Aorta (tissue), 5 donors: ENCODE measurements at regions not wholly inside any gene's neighbourhood (a gene's known extent, or its start where the extent isn't known, plus 50 kb on each side); places are given as distances from the start of the nearest gene placed in this dataset.
"Not testable (repeated sequence)": the region's sequence is repeated elsewhere in the genome, so short reads cannot be mapped to it uniquely, and the experiment has no call there.

Source experiments
- ATAC-seq: fragments of 200-7000 bp; cut with Tn5 transposase; one replicate; pipeline ENCODE4 v1.9.1; 2022; ENCODE audit warnings: moderate library complexity; ENCODE audit not compliant: low FRiP score
- DNase-seq, 2 donors: peaks; one replicate each; pipeline ENCODE4 v3.0.0-alpha.2; 2020
- H3K27ac ChIP-seq, 2 donors: one replicate each; pipeline ENCODE4 v1.5.1; 2013; ENCODE audit warnings: low read length in 2 of 2, mild to moderate bottlenecking in 2 of 2, moderate library complexity in 2 of 2, control low read depth in 1 of 2, inconsistent platforms in 1 of 2, low read depth in 1 of 2
- H3K27me3 ChIP-seq, 2 donors: one replicate each; pipeline ENCODE4 v1.6.1; 2013; ENCODE audit warnings: control low read depth in 1 of 2, low read length in 1 of 2, mild to moderate bottlenecking in 1 of 2, moderate library complexity in 1 of 2; ENCODE audit not compliant: insufficient read depth in 2 of 2, control insufficient read depth in 1 of 2
- H3K36me3 ChIP-seq, 2 donors: one replicate each; pipeline ENCODE4 v1.6.1; 2013; ENCODE audit warnings: control low read depth in 1 of 2, low read length in 1 of 2, mild to moderate bottlenecking in 1 of 2; ENCODE audit not compliant: insufficient read depth in 2 of 2, control insufficient read depth in 1 of 2
- H3K4me1 ChIP-seq, 2 donors: one replicate each; pipeline ENCODE4 v1.6.1; 2013; ENCODE audit warnings: low read length in 2 of 2, control low read depth in 1 of 2, mild to moderate bottlenecking in 1 of 2, moderate library complexity in 1 of 2; ENCODE audit not compliant: insufficient read depth in 2 of 2, control insufficient read depth in 1 of 2
- H3K4me3 ChIP-seq, 2 donors: one replicate each; pipeline ENCODE4 v1.5.1; 2013; ENCODE audit warnings: low read length in 2 of 2, control low read depth in 1 of 2, mild to moderate bottlenecking in 1 of 2
- H3K9me3 ChIP-seq: one replicate; pipeline ENCODE4 v1.6.1; 2013; ENCODE audit warnings: mild to moderate bottlenecking, low read length; ENCODE audit not compliant: control insufficient read depth
- WGBS, 2 donors: extraction: QIAGEN DNeasy Blood & Tissue Kit; methylation state at CpG; one replicate each; pipeline ENCODE4 v1.1.7; 2013; 5-methylcytosine and 5-hydroxymethylcytosine counted together
- intact Hi-C, 2 donors: fragments of 100-400 bp; cut with DNase I; formaldehyde crosslinking; loops; one replicate each; pipeline versions ENCODE4 v1.14.2 to v1.15.0; 2022
- donor health status: healthy with polysubstance abuse.
- donor health status: Bipolar disorder and iron deficiency.
- donor health status: DM: no; HTN: no; CAD: no.
- donor health status: DM: no; HTN: no; CAD: no.
- donor health status: DM: yes; HTN: yes; CAD: no.

DNA sequence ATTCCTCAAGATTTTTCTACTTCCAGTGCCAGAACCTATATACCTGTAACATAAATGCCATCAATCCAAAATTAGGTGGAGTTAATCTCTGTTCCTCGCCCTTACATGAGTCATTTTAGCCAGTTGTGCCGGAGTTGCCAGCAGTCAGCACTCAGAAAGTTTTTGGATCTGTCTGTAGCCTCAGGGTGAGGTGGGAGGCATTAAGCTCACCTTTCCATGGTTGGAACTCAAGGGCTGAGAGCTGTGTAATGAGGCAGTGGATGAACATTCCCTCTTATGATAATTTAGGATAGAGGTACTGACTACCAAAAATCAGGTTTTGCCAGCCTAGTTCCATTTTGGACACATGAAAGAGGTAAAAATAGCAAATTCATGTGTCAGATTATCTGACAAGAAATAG lies 1553.1 kb upstream of the ADGRL3 start:
- H3K27me3 ChIP-seq, result no peaks in the 10 kb centered on the region
- no peaks in the 10 kb centered on the region for H3K9me3 ChIP-seq
- no peak overlapping the region for H3K27ac ChIP-seq
- H3K4me1 ChIP-seq, result no peaks in the 10 kb centered on the region
- intact Hi-C loops, result no loop called here
- ATAC-seq (no peak), DNase-seq (no peak)
- no peak overlapping the region for H3K4me3 ChIP-seq
- no peaks in the 10 kb centered on the region for H3K36me3 ChIP-seq
- 83 to 85% methylated on average over 2 of the region's 2 CpGs for WGBS, 2 donors

GRCh38 chr4:59647500-59647899 lies 1552.6 kb upstream of the ADGRL3 start:
- Histone ChIP-seq H3K27ac (no peak overlapping the region), H3K27me3 (no peaks in the 10 kb centered on the region), H3K4me3 (no peak overlapping the region), H3K4me1 (no peaks in the 10 kb centered on the region), H3K36me3 (no peaks in the 10 kb centered on the region), H3K9me3 (no peaks in the 10 kb centered on the region)
- no peak for DNase-seq
- intact Hi-C loops, result no loop called here
- no peak for ATAC-seq

GRCh38 chr4:59650861-59651260 lies 1549.3 kb upstream of the ADGRL3 start:
- 76 to 81% methylated on average over 3 of the region's 3 CpGs for WGBS, 2 donors
- ATAC-seq (no peak), DNase-seq (no peak)
- Histone ChIP-seq H3K27ac (no peak overlapping the region), H3K9me3 (no peaks in the 10 kb centered on the region), H3K27me3 (no peaks in the 10 kb centered on the region), H3K36me3 (no peaks in the 10 kb centered on the region), H3K4me1 (no peaks in the 10 kb centered on the region), H3K4me3 (no peak overlapping the region)
- intact Hi-C loops, result no loop called here

GRCh38 chr4:59655996-59656395 lies 1544.1 kb upstream of the ADGRL3 start:
- H3K9me3 ChIP-seq, result no peaks in the 10 kb centered on the region
- intact Hi-C loops, result no loop called here
- WGBS, 2 donors, result 86 to 89% methylated on average over 4 of the region's 4 CpGs
- no peaks in the 10 kb centered on the region for H3K4me1 ChIP-seq
- no peaks in the 10 kb centered on the region for H3K36me3 ChIP-seq
- H3K27ac ChIP-seq, result no peak overlapping the region
- no peak for ATAC-seq
- H3K4me3 ChIP-seq, result no peak overlapping the region
- peak; percentile 38 to 44 for DNase-seq
- H3K27me3 ChIP-seq, result no peaks in the 10 kb centered on the region

DNA sequence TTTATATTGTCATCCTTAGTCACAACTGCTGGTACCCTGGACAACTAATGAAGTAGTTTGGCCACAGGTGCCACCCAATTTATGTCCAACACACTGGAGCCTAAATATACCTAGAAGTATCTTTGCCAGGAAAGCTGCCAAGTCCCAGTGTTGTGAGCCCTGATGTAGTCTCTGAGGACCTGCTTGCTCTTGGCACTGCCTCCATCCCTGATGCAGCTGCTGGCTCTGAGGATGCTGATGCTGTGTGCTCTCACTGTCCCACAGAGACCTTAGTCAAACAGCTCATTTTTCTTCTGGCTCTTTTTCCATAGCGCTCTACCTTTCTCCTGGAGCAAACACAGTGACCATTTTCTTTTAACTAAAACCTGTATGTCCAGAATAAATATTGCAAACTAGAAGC lies 1535.4 kb upstream of the ADGRL3 start:
- no peaks in the 10 kb centered on the region for H3K27me3 ChIP-seq
- no peak overlapping the region for H3K27ac ChIP-seq
- ATAC-seq (no peak), DNase-seq (no peak)
- no peaks in the 10 kb centered on the region for H3K36me3 ChIP-seq
- intact Hi-C loops, result no loop called here
- H3K9me3 ChIP-seq, result no peaks in the 10 kb centered on the region
- no peaks in the 10 kb centered on the region for H3K4me1 ChIP-seq
- H3K4me3 ChIP-seq, result no peak overlapping the region
- 56 to 57% methylated on average over 1 of the region's 1 CpG for WGBS, 2 donors

GRCh38 chr4:59666645-59667044 lies 1533.5 kb upstream of the ADGRL3 start:
- Histone ChIP-seq H3K4me3 (no peak overlapping the region), H3K36me3 (no peaks in the 10 kb centered on the region), H3K27ac (no peak overlapping the region), H3K27me3 (no peaks in the 10 kb centered on the region), H3K9me3 (no peaks in the 10 kb centered on the region), H3K4me1 (no peaks in the 10 kb centered on the region)
- intact Hi-C loops, result no loop called here
- DNase-seq, result no peak
- 67 to 80% methylated on average over 2 of the region's 2 CpGs for WGBS, 2 donors
- no peak for ATAC-seq

- intact Hi-C loops, result no loop called here
- Histone ChIP-seq H3K4me1 (no peaks in the 10 kb centered on the region), H3K4me3 (no peak overlapping the region), H3K27ac (no peak overlapping the region), H3K27me3 (no peaks in the 10 kb centered on the region), H3K9me3 (no peaks in the 10 kb centered on the region), H3K36me3 (no peaks in the 10 kb centered on the region)
- ATAC-seq (no peak), DNase-seq (no peak)
- WGBS, 2 donors, result 74 to 83% methylated on average over 1 of the region's 1 CpG
Measured at GRCh38 chr4:59671037-59671436, 1529.1 kb upstream of the ADGRL3 start.

DNA sequence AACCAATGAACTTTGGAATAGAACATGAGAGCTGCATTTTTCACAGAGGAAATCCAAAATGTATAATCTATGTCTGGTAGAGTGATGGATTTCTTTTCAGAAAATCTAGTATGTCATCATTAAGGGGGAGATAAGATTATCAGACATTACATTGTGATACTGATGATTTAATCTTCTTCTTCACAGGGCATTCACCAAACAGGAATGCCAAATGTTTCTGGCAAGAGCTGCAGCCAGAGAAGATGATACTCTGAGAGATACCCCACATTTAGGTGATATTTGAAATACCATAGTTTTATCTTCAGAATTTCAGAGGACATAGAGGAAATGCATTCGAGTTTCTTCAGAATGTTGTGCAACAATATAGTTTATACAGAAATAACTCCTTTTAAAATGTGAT lies 1523.7 kb upstream of the ADGRL3 start:
- Histone ChIP-seq H3K36me3 (no peaks in the 10 kb centered on the region), H3K9me3 (no peaks in the 10 kb centered on the region), H3K27me3 (no peaks in the 10 kb centered on the region), H3K27ac (no peak overlapping the region), H3K4me1 (no peaks in the 10 kb centered on the region), H3K4me3 (no peak overlapping the region)
- intact Hi-C loops, result no loop called here
- no peak for ATAC-seq
- WGBS, 2 donors, result 60 to 71% methylated on average over 1 of the region's 1 CpG
- DNase-seq, result no peak

- H3K27ac ChIP-seq, H3K27me3 ChIP-seq, ATAC-seq, intact Hi-C loops, DNase-seq, H3K4me1 ChIP-seq, H3K36me3 ChIP-seq, H3K4me3 ChIP-seq, H3K9me3 ChIP-seq: not testable (repeated sequence)
- whole genome bisulfite sequencing, 2 donors, result 76 to 81% methylated on average over 2 of the region's 2 CpGs
Measured at GRCh38 chr4:59676992-59677391, 1523.1 kb upstream of the ADGRL3 start.
